Right lobe of liver (tissue), 4 donors: ENCODE measurements at regions not wholly inside any gene's neighbourhood (a gene's known extent, or its start where the extent isn't known, plus 50 kb on each side); places are given as distances from the start of the nearest gene placed in this dataset.

Source experiments
- POLR2A ChIP-seq: fragments of 450-650 bp; IDR thresholded peaks from one replicate; pipeline ENCODE4 v1.6.1; 2017; ENCODE audit warnings: antibody characterized with exemption, mild to moderate bottlenecking
- TF ChIP-seq, protein P1 (sequence below), 4 donors: fragments of 200-600 bp in 3 of 4; fragments of 450-650 bp in 1 of 4; IDR thresholded peaks; one replicate each; pipeline versions ENCODE4 v1.5.1 to v1.8.0; 2016 to 2022; ENCODE audit warnings: antibody characterized with exemption in 4 of 4, mild to moderate bottlenecking in 2 of 4
- donor health status: DM: no; HTN: no; CAD: no.
- donor health status: DM: no; HTN: no; CAD: no.
- donor health status: DM: no; HTN: yes; CAD: no.

DNA sequence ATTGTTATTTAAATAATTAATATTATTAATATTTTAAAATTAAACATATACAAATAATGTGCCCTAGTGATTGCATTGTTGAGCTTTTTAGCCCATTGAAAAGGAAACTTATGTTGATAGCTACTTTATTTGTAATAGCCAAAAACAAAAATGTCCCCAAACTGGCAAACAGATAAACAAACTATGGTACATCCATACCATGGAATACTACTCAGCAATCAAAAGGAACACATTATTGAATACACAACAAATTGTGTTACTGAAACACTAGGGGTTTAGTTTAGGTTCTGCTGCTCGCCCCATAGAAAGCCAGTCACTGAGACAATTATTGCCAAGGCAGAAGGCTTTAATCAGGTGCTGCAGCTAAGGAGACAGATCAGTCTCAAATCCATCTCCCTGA lies 239.7 kb upstream of the KITLG start:
- TF ChIP-seq, protein P1, sequence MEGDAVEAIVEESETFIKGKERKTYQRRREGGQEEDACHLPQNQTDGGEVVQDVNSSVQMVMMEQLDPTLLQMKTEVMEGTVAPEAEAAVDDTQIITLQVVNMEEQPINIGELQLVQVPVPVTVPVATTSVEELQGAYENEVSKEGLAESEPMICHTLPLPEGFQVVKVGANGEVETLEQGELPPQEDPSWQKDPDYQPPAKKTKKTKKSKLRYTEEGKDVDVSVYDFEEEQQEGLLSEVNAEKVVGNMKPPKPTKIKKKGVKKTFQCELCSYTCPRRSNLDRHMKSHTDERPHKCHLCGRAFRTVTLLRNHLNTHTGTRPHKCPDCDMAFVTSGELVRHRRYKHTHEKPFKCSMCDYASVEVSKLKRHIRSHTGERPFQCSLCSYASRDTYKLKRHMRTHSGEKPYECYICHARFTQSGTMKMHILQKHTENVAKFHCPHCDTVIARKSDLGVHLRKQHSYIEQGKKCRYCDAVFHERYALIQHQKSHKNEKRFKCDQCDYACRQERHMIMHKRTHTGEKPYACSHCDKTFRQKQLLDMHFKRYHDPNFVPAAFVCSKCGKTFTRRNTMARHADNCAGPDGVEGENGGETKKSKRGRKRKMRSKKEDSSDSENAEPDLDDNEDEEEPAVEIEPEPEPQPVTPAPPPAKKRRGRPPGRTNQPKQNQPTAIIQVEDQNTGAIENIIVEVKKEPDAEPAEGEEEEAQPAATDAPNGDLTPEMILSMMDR (IDR thresholded peaks at IDR 0.05), result no peak
- no peak for TF ChIP-seq POLR2A
